GM23338 (cell line): ENCODE measurements at regions not wholly inside any gene's neighbourhood (a gene's known extent, or its start where the extent isn't known, plus 50 kb on each side); places are given as distances from the start of the nearest gene placed in this dataset.

Experiments
- ATAC-seq: fragments of 200-7000 bp; cut with Tn5 transposase; 3 replicates; pipeline ENCODE4 v1.9.1; 2020
- DNase-seq: peaks from one replicate; pipeline ENCODE4 v3.0.0-alpha.2; 2015; ENCODE audit warnings: low spot score
- H2AFZ ChIP-seq: fragments of 200-600 bp; sonication (generic); 2 replicates; pipeline ENCODE4 v1.8.0; 2016; ENCODE audit warnings: antibody characterized with exemption, mild to moderate bottlenecking, moderate library complexity
- H3F3A ChIP-seq: fragments of 200-600 bp; sonication (generic); replicated peaks from 2 replicates; pipeline ENCODE4 v1.8.0; 2017; ENCODE audit warnings: antibody characterized with exemption, mixed run types, low read depth
- H3K27ac ChIP-seq: fragments of 200-600 bp; sonication (generic); 2 replicates; pipeline ENCODE4 v1.6.1; 2016; ENCODE audit warnings: low read depth
- H3K27me3 ChIP-seq: fragments of 200-600 bp; sonication (generic); 2 replicates; pipeline ENCODE4 v1.8.0; 2016; ENCODE audit warnings: mild to moderate bottlenecking, mixed run types, moderate library complexity; ENCODE audit not compliant: insufficient read depth
- H3K36me3 ChIP-seq: fragments of 200-600 bp; sonication (generic); 2 replicates; pipeline ENCODE4 v1.8.0; 2016; ENCODE audit warnings: mild to moderate bottlenecking; ENCODE audit not compliant: insufficient read depth
- H3K4me1 ChIP-seq: fragments of 200-600 bp; sonication (generic); 2 replicates; pipeline ENCODE4 v1.8.0; 2016; ENCODE audit warnings: mild to moderate bottlenecking, moderate library complexity; ENCODE audit not compliant: insufficient read depth
- H3K4me2 ChIP-seq: fragments of 200-600 bp; sonication (generic); 2 replicates; pipeline ENCODE4 v1.7.1; 2017; ENCODE audit warnings: mixed run types
- H3K4me3 ChIP-seq: fragments of 200-600 bp; sonication (generic); 2 replicates; pipeline ENCODE4 v1.6.1; 2016; ENCODE audit warnings: mixed run types
- H3K79me2 ChIP-seq: fragments of 200-600 bp; sonication (generic); replicated peaks from 2 replicates; pipeline ENCODE4 v1.8.0; 2017; ENCODE audit warnings: mild to moderate bottlenecking; ENCODE audit not compliant: insufficient read depth
- H3K9me2 ChIP-seq: fragments of 200-600 bp; sonication (generic); 2 replicates; pipeline ENCODE4 v1.8.0; 2017; ENCODE audit not compliant: insufficient read depth
- H4K20me1 ChIP-seq: fragments of 200-600 bp; sonication (generic); replicated peaks from 2 replicates; pipeline ENCODE4 v1.8.0; 2017; ENCODE audit warnings: mild to moderate bottlenecking; ENCODE audit not compliant: insufficient read depth
- H3K27ac Mint-ChIP-seq: 2 replicates; pipeline ENCODE4 v1.8.0; 2020; ENCODE audit warnings: inconsistent platforms, mild to moderate bottlenecking, moderate library complexity, mixed read lengths
- H3K27me3 Mint-ChIP-seq: 3 replicates; pipeline ENCODE4 v1.8.0; 2022; ENCODE audit warnings: low read depth, mild to moderate bottlenecking, moderate library complexity, mixed read lengths, inconsistent platforms; ENCODE audit not compliant: insufficient read depth, poor library complexity
- H3K36me3 Mint-ChIP-seq: 3 replicates; pipeline ENCODE4 v1.8.0; 2021; ENCODE audit warnings: low read depth, mild to moderate bottlenecking, inconsistent platforms, moderate library complexity, mixed read lengths
- H3K4me1 Mint-ChIP-seq: 3 replicates; pipeline ENCODE4 v1.8.0; 2020; ENCODE audit warnings: mild to moderate bottlenecking, inconsistent platforms, mixed read lengths
- H3K4me3 Mint-ChIP-seq: 3 replicates; pipeline ENCODE4 v1.8.0; 2021; ENCODE audit warnings: moderate library complexity, mild to moderate bottlenecking, inconsistent platforms, mixed read lengths
- H3K9me3 Mint-ChIP-seq: 3 replicates; pipeline ENCODE4 v1.8.0; 2020; ENCODE audit warnings: moderate library complexity, mild to moderate bottlenecking, inconsistent platforms, mixed read lengths
- CREB1 ChIP-seq: fragments of 250-450 bp; sonication (Bioruptor Pico); IDR thresholded peaks from 2 replicates; pipeline ENCODE4 v1.5.0; 2020; ENCODE audit warnings: low read depth, mild to moderate bottlenecking, moderate library complexity
- EZH2 ChIP-seq: fragments of 200-600 bp; sonication (generic); IDR thresholded peaks from one replicate; pipeline ENCODE4 v1.8.0; 2017; ENCODE audit warnings: antibody characterized with exemption, mild to moderate bottlenecking, low read depth; ENCODE audit not compliant: unreplicated experiment
- EZH2phosphoT487 ChIP-seq: fragments of 200-600 bp; sonication (generic); IDR thresholded peaks from one replicate; pipeline ENCODE4 v1.8.1; 2018; ENCODE audit warnings: antibody characterized with exemption; ENCODE audit not compliant: unreplicated experiment
- JUNB ChIP-seq: IDR thresholded peaks from one replicate; pipeline ENCODE4 v1.6.1; 2016; ENCODE audit warnings: antibody characterized with exemption; ENCODE audit not compliant: unreplicated experiment
- POLR2AphosphoS5 ChIP-seq: IDR thresholded peaks from 2 replicates; pipeline ENCODE4 v1.6.1; 2016; ENCODE audit warnings: antibody characterized with exemption, low read depth
- ZNF331 ChIP-seq: fragments of 250-450 bp; sonication (Bioruptor Pico); IDR thresholded peaks from 2 replicates; pipeline ENCODE4 v1.5.0; 2020; ENCODE audit warnings: low read depth, mild to moderate bottlenecking, moderate library complexity
- TF ChIP-seq, protein P1 (sequence below): IDR thresholded peaks from one replicate; pipeline ENCODE4 v1.6.1; 2018; ENCODE audit warnings: antibody characterized with exemption; ENCODE audit not compliant: unreplicated experiment
- TF ChIP-seq, protein P2 (sequence below), 2 experiments: fragments of 200-600 bp in 1 of 2; sonication (generic) in 1 of 2; conservative IDR thresholded peaks; 2 replicates each; pipeline versions ENCODE4 v1.5.1 to v1.6.1; 2016 to 2017; ENCODE audit warnings: antibody characterized with exemption in 2 of 2, low read depth in 2 of 2, mild to moderate bottlenecking in 2 of 2, moderate library complexity in 1 of 2
- TF ChIP-seq, protein P3 (sequence below): fragments of 250-450 bp; sonication (Bioruptor Pico); IDR thresholded peaks from 2 replicates; pipeline ENCODE4 v1.5.0; 2020; ENCODE audit warnings: mild to moderate bottlenecking, moderate library complexity

DNA sequence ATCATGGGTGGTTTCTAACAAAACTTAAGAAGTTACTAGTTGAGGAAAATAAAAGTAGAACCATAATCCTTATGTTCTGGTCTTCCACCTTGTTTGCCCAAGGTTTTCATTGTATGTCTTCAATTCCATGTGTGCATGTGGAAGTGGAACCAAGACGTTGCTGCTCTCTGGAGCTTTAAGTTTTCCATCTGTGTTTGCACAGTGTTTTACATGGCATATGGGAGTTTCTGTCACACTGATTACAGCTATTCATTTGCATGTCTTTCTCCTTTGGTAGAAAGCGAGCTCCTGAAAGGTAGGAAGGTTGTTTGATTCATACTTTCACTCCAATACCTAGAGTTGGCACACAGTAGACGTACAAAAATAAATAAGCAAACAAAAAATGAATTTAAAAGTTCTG is 112.6 kb upstream of the LUZP2 start:
- DNase-seq (no peak), ATAC-seq (no peak)
- Histone ChIP-seq H4K20me1 (no peaks in the 10 kb centered on the region), H3K4me2 (no peak overlapping the region), H3K27ac (no peak overlapping the region), H2AFZ (no peak overlapping the region), H3K36me3 (no peaks in the 10 kb centered on the region), H3K4me1 (no peaks in the 10 kb centered on the region), H3K4me3 (no peak overlapping the region), H3F3A (no peaks in the 10 kb centered on the region), H3K27me3 (no peaks in the 10 kb centered on the region), H3K9me2 (no peaks in the 10 kb centered on the region), H3K79me2 (no peaks in the 10 kb centered on the region)
- TF ChIP-seq EZH2phosphoT487: no peak
- no peak for TF ChIP-seq JUNB
- no peak for TF ChIP-seq ZNF331 (CRISPR knock-in tag)
- H3K36me3 Mint-ChIP-seq: no peaks in the 10 kb centered on the region
- H3K27me3 Mint-ChIP-seq: peaks cover 3% of the 10 kb centered on the region
- H3K9me3 Mint-ChIP-seq: peaks cover 2% of the 10 kb centered on the region; the same call in 1 of the 3 replicates
- no peak overlapping the region for H3K4me3 Mint-ChIP-seq
- peaks cover 4% of the 10 kb centered on the region; the same call in 2 of the 3 replicates for H3K4me1 Mint-ChIP-seq
- H3K27ac Mint-ChIP-seq: no peak overlapping the region

DNA sequence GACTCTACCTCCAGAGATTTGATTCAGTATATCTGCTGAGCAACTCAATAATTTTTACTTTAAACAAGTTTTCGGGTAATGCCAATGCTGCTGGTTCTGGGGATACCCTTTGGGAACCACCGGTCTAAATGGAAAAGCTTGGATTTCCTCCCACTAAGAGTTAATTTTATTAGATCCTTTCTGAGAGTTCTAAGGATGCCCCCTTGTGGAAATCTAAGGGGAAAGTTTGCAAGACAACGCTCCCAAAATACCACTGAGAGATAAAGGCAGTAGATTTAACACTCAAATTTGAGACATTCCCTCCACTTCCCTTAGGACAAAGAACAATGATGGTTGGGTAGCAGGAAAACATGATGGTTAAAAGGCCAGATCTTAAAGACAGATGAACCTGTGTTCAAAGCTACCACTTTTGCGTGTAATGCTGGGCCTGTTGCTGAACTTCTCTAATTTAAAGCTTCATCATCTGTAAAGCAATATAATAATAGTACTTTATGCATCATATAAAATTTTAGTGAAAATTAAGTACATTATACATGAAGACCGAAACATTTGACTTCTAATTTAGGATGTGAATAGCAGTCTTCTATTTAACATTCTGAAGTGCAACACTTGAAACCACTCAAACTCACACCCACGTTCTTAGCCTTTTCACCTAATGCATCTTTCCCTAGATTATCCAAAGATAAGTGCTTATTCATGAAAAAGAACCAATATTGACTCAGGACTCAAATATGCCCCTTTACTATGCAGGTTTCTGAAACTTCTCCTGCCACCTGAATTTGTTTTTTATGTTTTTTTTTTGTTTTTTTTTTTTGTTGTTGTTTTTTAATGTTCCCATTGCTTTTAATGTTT is 110.1 kb upstream of the LUZP2 start:
- Histone ChIP-seq H3K4me3 (no peak overlapping the region), H3K27me3 (no peaks in the 10 kb centered on the region), H3K79me2 (no peaks in the 10 kb centered on the region), H3K9me2 (no peaks in the 10 kb centered on the region), H3K36me3 (no peaks in the 10 kb centered on the region), H3K4me1 (no peaks in the 10 kb centered on the region), H4K20me1 (no peaks in the 10 kb centered on the region), H2AFZ (no peak overlapping the region), H3F3A (no peaks in the 10 kb centered on the region), H3K4me2 (no peak overlapping the region), H3K27ac (no peak overlapping the region)
- no peak overlapping the region for H3K27ac Mint-ChIP-seq
- no peaks in the 10 kb centered on the region for H3K4me1 Mint-ChIP-seq
- H3K36me3 Mint-ChIP-seq: no peaks in the 10 kb centered on the region
- peaks cover 2% of the 10 kb centered on the region; the same call in 1 of the 3 replicates for H3K9me3 Mint-ChIP-seq
- H3K27me3 Mint-ChIP-seq: peaks cover 3% of the 10 kb centered on the region
- TF ChIP-seq CREB1 (CRISPR knock-in tag) (no peak), POLR2AphosphoS5 (no peak), EZH2 (no peak)
- TF ChIP-seq, protein P1, sequence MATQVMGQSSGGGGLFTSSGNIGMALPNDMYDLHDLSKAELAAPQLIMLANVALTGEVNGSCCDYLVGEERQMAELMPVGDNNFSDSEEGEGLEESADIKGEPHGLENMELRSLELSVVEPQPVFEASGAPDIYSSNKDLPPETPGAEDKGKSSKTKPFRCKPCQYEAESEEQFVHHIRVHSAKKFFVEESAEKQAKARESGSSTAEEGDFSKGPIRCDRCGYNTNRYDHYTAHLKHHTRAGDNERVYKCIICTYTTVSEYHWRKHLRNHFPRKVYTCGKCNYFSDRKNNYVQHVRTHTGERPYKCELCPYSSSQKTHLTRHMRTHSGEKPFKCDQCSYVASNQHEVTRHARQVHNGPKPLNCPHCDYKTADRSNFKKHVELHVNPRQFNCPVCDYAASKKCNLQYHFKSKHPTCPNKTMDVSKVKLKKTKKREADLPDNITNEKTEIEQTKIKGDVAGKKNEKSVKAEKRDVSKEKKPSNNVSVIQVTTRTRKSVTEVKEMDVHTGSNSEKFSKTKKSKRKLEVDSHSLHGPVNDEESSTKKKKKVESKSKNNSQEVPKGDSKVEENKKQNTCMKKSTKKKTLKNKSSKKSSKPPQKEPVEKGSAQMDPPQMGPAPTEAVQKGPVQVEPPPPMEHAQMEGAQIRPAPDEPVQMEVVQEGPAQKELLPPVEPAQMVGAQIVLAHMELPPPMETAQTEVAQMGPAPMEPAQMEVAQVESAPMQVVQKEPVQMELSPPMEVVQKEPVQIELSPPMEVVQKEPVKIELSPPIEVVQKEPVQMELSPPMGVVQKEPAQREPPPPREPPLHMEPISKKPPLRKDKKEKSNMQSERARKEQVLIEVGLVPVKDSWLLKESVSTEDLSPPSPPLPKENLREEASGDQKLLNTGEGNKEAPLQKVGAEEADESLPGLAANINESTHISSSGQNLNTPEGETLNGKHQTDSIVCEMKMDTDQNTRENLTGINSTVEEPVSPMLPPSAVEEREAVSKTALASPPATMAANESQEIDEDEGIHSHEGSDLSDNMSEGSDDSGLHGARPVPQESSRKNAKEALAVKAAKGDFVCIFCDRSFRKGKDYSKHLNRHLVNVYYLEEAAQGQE: no peak
- TF ChIP-seq, protein P2, sequence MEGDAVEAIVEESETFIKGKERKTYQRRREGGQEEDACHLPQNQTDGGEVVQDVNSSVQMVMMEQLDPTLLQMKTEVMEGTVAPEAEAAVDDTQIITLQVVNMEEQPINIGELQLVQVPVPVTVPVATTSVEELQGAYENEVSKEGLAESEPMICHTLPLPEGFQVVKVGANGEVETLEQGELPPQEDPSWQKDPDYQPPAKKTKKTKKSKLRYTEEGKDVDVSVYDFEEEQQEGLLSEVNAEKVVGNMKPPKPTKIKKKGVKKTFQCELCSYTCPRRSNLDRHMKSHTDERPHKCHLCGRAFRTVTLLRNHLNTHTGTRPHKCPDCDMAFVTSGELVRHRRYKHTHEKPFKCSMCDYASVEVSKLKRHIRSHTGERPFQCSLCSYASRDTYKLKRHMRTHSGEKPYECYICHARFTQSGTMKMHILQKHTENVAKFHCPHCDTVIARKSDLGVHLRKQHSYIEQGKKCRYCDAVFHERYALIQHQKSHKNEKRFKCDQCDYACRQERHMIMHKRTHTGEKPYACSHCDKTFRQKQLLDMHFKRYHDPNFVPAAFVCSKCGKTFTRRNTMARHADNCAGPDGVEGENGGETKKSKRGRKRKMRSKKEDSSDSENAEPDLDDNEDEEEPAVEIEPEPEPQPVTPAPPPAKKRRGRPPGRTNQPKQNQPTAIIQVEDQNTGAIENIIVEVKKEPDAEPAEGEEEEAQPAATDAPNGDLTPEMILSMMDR (conservative IDR thresholded peaks at IDR 0.05; ENCODE audit: low read depth in 2 of 2): peak; percentile 61 to 67
- TF ChIP-seq, protein P3, sequence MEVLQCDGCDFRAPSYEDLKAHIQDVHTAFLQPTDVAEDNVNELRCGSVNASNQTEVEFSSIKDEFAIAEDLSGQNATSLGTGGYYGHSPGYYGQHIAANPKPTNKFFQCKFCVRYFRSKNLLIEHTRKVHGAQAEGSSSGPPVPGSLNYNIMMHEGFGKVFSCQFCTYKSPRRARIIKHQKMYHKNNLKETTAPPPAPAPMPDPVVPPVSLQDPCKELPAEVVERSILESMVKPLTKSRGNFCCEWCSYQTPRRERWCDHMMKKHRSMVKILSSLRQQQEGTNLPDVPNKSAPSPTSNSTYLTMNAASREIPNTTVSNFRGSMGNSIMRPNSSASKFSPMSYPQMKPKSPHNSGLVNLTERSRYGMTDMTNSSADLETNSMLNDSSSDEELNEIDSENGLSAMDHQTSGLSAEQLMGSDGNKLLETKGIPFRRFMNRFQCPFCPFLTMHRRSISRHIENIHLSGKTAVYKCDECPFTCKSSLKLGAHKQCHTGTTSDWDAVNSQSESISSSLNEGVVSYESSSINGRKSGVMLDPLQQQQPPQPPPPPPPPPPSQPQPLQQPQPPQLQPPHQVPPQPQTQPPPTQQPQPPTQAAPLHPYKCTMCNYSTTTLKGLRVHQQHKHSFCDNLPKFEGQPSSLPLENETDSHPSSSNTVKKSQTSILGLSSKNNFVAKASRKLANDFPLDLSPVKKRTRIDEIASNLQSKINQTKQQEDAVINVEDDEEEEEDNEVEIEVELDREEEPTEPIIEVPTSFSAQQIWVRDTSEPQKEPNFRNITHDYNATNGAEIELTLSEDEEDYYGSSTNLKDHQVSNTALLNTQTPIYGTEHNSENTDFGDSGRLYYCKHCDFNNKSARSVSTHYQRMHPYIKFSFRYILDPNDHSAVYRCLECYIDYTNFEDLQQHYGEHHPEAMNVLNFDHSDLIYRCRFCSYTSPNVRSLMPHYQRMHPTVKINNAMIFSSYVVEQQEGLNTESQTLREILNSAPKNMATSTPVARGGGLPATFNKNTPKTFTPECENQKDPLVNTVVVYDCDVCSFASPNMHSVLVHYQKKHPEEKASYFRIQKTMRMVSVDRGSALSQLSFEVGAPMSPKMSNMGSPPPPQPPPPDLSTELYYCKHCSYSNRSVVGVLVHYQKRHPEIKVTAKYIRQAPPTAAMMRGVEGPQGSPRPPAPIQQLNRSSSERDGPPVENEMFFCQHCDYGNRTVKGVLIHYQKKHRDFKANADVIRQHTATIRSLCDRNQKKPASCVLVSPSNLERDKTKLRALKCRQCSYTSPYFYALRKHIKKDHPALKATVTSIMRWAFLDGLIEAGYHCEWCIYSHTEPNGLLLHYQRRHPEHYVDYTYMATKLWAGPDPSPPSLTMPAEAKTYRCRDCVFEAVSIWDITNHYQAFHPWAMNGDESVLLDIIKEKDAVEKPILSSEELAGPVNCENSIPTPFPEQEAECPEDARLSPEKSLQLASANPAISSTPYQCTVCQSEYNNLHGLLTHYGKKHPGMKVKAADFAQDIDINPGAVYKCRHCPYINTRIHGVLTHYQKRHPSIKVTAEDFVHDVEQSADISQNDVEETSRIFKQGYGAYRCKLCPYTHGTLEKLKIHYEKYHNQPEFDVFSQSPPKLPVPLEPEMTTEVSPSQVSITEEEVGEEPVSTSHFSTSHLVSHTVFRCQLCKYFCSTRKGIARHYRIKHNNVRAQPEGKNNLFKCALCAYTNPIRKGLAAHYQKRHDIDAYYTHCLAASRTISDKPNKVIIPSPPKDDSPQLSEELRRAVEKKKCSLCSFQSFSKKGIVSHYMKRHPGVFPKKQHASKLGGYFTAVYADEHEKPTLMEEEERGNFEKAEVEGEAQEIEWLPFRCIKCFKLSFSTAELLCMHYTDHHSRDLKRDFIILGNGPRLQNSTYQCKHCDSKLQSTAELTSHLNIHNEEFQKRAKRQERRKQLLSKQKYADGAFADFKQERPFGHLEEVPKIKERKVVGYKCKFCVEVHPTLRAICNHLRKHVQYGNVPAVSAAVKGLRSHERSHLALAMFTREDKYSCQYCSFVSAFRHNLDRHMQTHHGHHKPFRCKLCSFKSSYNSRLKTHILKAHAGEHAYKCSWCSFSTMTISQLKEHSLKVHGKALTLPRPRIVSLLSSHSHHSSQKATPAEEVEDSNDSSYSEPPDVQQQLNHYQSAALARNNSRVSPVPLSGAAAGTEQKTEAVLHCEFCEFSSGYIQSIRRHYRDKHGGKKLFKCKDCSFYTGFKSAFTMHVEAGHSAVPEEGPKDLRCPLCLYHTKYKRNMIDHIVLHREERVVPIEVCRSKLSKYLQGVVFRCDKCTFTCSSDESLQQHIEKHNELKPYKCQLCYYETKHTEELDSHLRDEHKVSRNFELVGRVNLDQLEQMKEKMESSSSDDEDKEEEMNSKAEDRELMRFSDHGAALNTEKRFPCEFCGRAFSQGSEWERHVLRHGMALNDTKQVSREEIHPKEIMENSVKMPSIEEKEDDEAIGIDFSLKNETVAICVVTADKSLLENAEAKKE (CRISPR knock-in tag): no peak
- ATAC-seq: peak; percentile 29; the same call in 2 of the 3 replicates
- peak; percentile 83 for DNase-seq
- H3K4me3 Mint-ChIP-seq: no peak overlapping the region
